ENCODE measurements at regions not wholly inside any gene's neighbourhood (a gene's known extent, or its start where the extent isn't known, plus 50 kb on each side); places are given as distances from the start of the nearest gene placed in this dataset.

GRCh38 chr12:19922717-19923116 lies 445.6 kb upstream of the PDE3A start:
- no peak for TF ChIP-seq RAD21 (IDR thresholded peaks at IDR 0.05; ENCODE audit: low read depth)
- TF ChIP-seq CREB1 (IDR thresholded peaks at IDR 0.05; ENCODE audit: low read depth) = no peak
- no peak for TF ChIP-seq NFIC (IDR thresholded peaks at IDR 0.05)
- TF ChIP-seq TCF12 (IDR thresholded peaks at IDR 0.05; ENCODE audit: low read depth) = no peak
- TF ChIP-seq EP300 (IDR thresholded peaks at IDR 0.05; ENCODE audit: borderline replicate concordance) = no peak
- no peak for TF ChIP-seq EGR1 (IDR thresholded peaks at IDR 0.05)
- no peak for TF ChIP-seq TEAD4 (IDR thresholded peaks at IDR 0.05)
- no peak for TF ChIP-seq FOXM1 (IDR thresholded peaks at IDR 0.05; ENCODE audit: borderline replicate concordance, low read depth)

GRCh38 chr12:19924360-19924759 lies 444.0 kb upstream of the PDE3A start:
- TF ChIP-seq RAD21 (IDR thresholded peaks at IDR 0.05; ENCODE audit: low read depth) (no peak), MAX (IDR thresholded peaks at IDR 0.05) (no peak), CEBPB (IDR thresholded peaks at IDR 0.05) (no peak), REST (IDR thresholded peaks at IDR 0.05; ENCODE audit: low read depth) (no peak), USF1 (IDR thresholded peaks at IDR 0.05) (no peak), EGR1 (IDR thresholded peaks at IDR 0.05) (no peak), TCF12 (IDR thresholded peaks at IDR 0.05; ENCODE audit: low read depth) (no peak), TEAD4 (IDR thresholded peaks at IDR 0.05) (no peak), EP300 (IDR thresholded peaks at IDR 0.05; ENCODE audit: borderline replicate concordance) (no peak), YY1 (IDR thresholded peaks at IDR 0.05; ENCODE audit: low read depth) (no peak), NFIC (IDR thresholded peaks at IDR 0.05) (no peak), ZBTB7A (IDR thresholded peaks at IDR 0.05; ENCODE audit: low read depth) (no peak), FOXM1 (IDR thresholded peaks at IDR 0.05; ENCODE audit: borderline replicate concordance, low read depth) (no peak), TAF1 (IDR thresholded peaks at IDR 0.05; ENCODE audit: low read depth) (no peak), CREB1 (IDR thresholded peaks at IDR 0.05; ENCODE audit: low read depth) (no peak)

GRCh38 chr12:19925841-19926240 lies 442.5 kb upstream of the PDE3A start:
- TF ChIP-seq CEBPB (IDR thresholded peaks at IDR 0.05) = no peak
- no peak for TF ChIP-seq EP300 (IDR thresholded peaks at IDR 0.05; ENCODE audit: borderline replicate concordance)
- TF ChIP-seq TCF12 (IDR thresholded peaks at IDR 0.05; ENCODE audit: low read depth) = no peak
- no peak for TF ChIP-seq YY1 (IDR thresholded peaks at IDR 0.05; ENCODE audit: low read depth)
- TF ChIP-seq RAD21 (IDR thresholded peaks at IDR 0.05; ENCODE audit: low read depth) = no peak
- no peak for TF ChIP-seq ZBTB7A (IDR thresholded peaks at IDR 0.05; ENCODE audit: low read depth)
- TF ChIP-seq TEAD4 (IDR thresholded peaks at IDR 0.05) = no peak
- no peak for TF ChIP-seq CREB1 (IDR thresholded peaks at IDR 0.05; ENCODE audit: low read depth)
- no peak for TF ChIP-seq TAF1 (IDR thresholded peaks at IDR 0.05; ENCODE audit: low read depth)
- TF ChIP-seq NFIC (IDR thresholded peaks at IDR 0.05) = no peak
- TF ChIP-seq MAX (IDR thresholded peaks at IDR 0.05) = no peak
- TF ChIP-seq EGR1 (IDR thresholded peaks at IDR 0.05) = no peak
- no peak for TF ChIP-seq REST (IDR thresholded peaks at IDR 0.05; ENCODE audit: low read depth)
- no peak for TF ChIP-seq FOXM1 (IDR thresholded peaks at IDR 0.05; ENCODE audit: borderline replicate concordance, low read depth)
- TF ChIP-seq USF1 (IDR thresholded peaks at IDR 0.05) = no peak

GRCh38 chr12:19926266-19926665 lies 442.1 kb upstream of the PDE3A start:
- no peak for TF ChIP-seq EGR1 (IDR thresholded peaks at IDR 0.05)
- no peak for TF ChIP-seq TAF1 (IDR thresholded peaks at IDR 0.05; ENCODE audit: low read depth)
- TF ChIP-seq EP300 (IDR thresholded peaks at IDR 0.05; ENCODE audit: borderline replicate concordance) = no peak
- TF ChIP-seq YY1 (IDR thresholded peaks at IDR 0.05; ENCODE audit: low read depth) = no peak
- TF ChIP-seq NFIC (IDR thresholded peaks at IDR 0.05) = no peak

GRCh38 chr12:19927661-19928060 lies 440.7 kb upstream of the PDE3A start:
- TF ChIP-seq TAF1 (IDR thresholded peaks at IDR 0.05; ENCODE audit: low read depth) (no peak), TEAD4 (IDR thresholded peaks at IDR 0.05) (no peak), EP300 (IDR thresholded peaks at IDR 0.05; ENCODE audit: borderline replicate concordance) (no peak), EGR1 (IDR thresholded peaks at IDR 0.05) (no peak), MAX (IDR thresholded peaks at IDR 0.05) (no peak), REST (IDR thresholded peaks at IDR 0.05; ENCODE audit: low read depth) (no peak), YY1 (IDR thresholded peaks at IDR 0.05; ENCODE audit: low read depth) (no peak), CEBPB (IDR thresholded peaks at IDR 0.05) (no peak), RAD21 (IDR thresholded peaks at IDR 0.05; ENCODE audit: low read depth) (no peak), CREB1 (IDR thresholded peaks at IDR 0.05; ENCODE audit: low read depth) (no peak), NFIC (IDR thresholded peaks at IDR 0.05) (no peak), TCF12 (IDR thresholded peaks at IDR 0.05; ENCODE audit: low read depth) (no peak), ZBTB7A (IDR thresholded peaks at IDR 0.05; ENCODE audit: low read depth) (no peak), USF1 (IDR thresholded peaks at IDR 0.05) (no peak), FOXM1 (IDR thresholded peaks at IDR 0.05; ENCODE audit: borderline replicate concordance, low read depth) (no peak)
